ENCODE measurements at regions not wholly inside any gene's neighbourhood (a gene's known extent, or its start where the extent isn't known, plus 50 kb on each side); places are given as distances from the start of the nearest gene placed in this dataset.

DNA sequence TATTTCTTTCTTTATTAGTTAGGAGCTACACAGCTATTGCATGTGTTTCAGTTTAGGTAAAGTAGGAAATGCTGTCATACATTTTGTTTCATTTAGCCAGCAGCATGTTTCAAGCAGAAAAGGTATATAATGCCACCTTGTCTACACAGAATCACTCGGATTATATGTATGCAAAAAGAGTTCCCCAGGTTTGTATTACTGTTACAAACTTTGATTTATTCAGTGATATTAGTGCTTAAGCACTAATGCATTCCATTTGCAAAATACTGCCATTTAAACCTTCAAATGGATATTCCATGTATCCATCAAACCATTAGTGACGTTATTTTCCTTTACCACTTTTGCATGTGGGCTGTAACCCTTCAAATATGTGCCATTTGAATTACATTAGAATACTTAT is 564.0 kb downstream of the RPL10L start:
- Histone ChIP-seq H2AFZ (ENCODE audit: low read length) (no peak overlapping the region), H3K27ac (ENCODE audit: low read length) (no peak overlapping the region), H3K9ac (ENCODE audit: low read length) (no peak overlapping the region), H3K9me3 (ENCODE audit: low read length) (peaks cover 35% of the 10 kb centered on the region), H3K4me3 (ENCODE audit: low read length) (no peak overlapping the region), H3K27me3 (ENCODE audit: low read length) (no peaks in the 10 kb centered on the region), H3K4me1 (ENCODE audit: low read length) (no peaks in the 10 kb centered on the region), H3K36me3 (ENCODE audit: insufficient read depth, low read length) (no peaks in the 10 kb centered on the region), H3K79me2 (ENCODE audit: low read length) (no peaks in the 10 kb centered on the region), H3K4me2 (ENCODE audit: low read depth, low read length, poor library complexity, severe bottlenecking) (no peak overlapping the region), H3K9me2 (replicated peaks; ENCODE audit: insufficient read depth, low read length) (no peaks in the 10 kb centered on the region), H4K20me1 (ENCODE audit: insufficient read depth, low read depth, low read length) (no peaks in the 10 kb centered on the region)
- DNase-seq, result no peak

DNA sequence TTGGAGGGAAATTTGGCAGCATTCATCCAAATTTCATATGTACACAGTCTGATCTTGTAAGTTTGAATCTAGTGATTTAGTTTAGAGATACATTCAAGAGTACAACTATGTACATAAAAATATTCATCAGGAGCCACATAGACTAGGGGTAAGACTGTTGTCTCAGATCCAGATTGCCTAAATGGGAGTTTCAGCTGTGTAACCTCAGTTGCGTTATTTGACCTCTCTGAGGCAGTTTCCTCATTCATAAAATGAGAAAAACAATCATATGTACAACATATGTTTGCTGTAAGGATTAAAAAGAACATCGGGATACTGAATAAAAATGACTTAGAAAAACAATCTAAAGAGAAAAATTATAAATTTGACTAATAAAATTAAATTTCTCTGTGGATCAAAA is 577.5 kb downstream of the RPL10L start:
- H4K20me1 ChIP-seq (ENCODE audit: insufficient read depth, low read depth, low read length), result no peaks in the 10 kb centered on the region
- 0 out of 2 replicates have a peak, but pooled peaks cover 5% of the 10 kb centered on the region for H3K9me2 ChIP-seq (replicated peaks; ENCODE audit: insufficient read depth, low read length)
- DNase-seq, result no peak
- no peaks in the 10 kb centered on the region for H3K27me3 ChIP-seq (ENCODE audit: low read length)
- H3K9ac ChIP-seq (ENCODE audit: low read length), result no peak overlapping the region
- no peak overlapping the region for H2AFZ ChIP-seq (ENCODE audit: low read length)
- no peaks in the 10 kb centered on the region for H3K79me2 ChIP-seq (ENCODE audit: low read length)
- no peak overlapping the region for H3K4me2 ChIP-seq (ENCODE audit: low read depth, low read length, poor library complexity, severe bottlenecking)
- no peaks in the 10 kb centered on the region for H3K36me3 ChIP-seq (ENCODE audit: insufficient read depth, low read length)
- peaks cover 60% of the 10 kb centered on the region for H3K9me3 ChIP-seq (ENCODE audit: low read length)
- no peak overlapping the region for H3K27ac ChIP-seq (ENCODE audit: low read length)
- H3K4me3 ChIP-seq (ENCODE audit: low read length), result no peak overlapping the region
- H3K4me1 ChIP-seq (ENCODE audit: low read length), result no peaks in the 10 kb centered on the region

GRCh38 chr14:46063872-46064271 is 587.7 kb downstream of the RPL10L start:
- Histone ChIP-seq H3K27ac (ENCODE audit: low read length) (no peak overlapping the region), H3K9ac (ENCODE audit: low read length) (no peak overlapping the region)

DNA sequence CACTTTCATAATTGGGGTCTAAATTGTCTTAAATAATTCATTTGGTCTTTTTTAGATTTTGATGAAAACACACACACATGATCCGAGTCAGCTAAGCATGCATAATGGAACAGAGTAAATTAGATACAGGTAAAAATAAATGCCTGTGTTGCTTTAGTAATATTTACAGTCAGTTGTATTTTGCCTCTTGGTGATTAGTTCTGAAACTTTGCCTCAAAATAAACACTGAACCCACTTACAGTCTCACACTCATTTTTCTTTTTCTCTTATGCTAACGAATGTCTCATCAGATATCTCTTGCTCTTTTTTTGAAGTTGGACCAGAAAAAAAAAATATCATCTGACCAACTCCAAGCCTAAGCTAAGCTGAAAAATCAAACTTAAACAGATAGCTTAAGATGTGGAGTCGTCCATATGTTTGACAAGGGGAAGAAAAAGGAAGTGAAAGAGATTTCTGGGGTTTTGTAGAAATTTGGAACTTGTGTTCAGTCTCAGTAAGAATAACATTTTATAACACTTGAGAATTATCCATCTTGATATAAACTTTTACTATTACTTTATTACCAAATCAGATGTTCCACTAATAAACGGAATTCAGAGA is 592.5 kb downstream of the RPL10L start:
- DNase-seq, result no peak
- Histone ChIP-seq H3K79me2 (ENCODE audit: low read length) (no peaks in the 10 kb centered on the region), H2AFZ (ENCODE audit: low read length) (no peak overlapping the region), H3K27me3 (ENCODE audit: low read length) (no peaks in the 10 kb centered on the region), H3K27ac (ENCODE audit: low read length) (no peak overlapping the region), H3K4me3 (ENCODE audit: low read length) (no peak overlapping the region), H3K9me3 (ENCODE audit: low read length) (peaks cover 43% of the 10 kb centered on the region), H3K4me1 (ENCODE audit: low read length) (no peaks in the 10 kb centered on the region), H4K20me1 (ENCODE audit: insufficient read depth, low read depth, low read length) (no peaks in the 10 kb centered on the region), H3K9ac (ENCODE audit: low read length) (no peak overlapping the region), H3K4me2 (ENCODE audit: low read depth, low read length, poor library complexity, severe bottlenecking) (no peak overlapping the region), H3K9me2 (replicated peaks; ENCODE audit: insufficient read depth, low read length) (0 out of 2 replicates have a peak, but pooled peaks cover 3% of the 10 kb centered on the region), H3K36me3 (ENCODE audit: insufficient read depth, low read length) (no peaks in the 10 kb centered on the region)

More at GRCh38 chr14:46063872-46064271, 587.7 kb downstream of the RPL10L start:
- Histone ChIP-seq H3K4me1 (ENCODE audit: low read length) (no peaks in the 10 kb centered on the region), H2AFZ (ENCODE audit: low read length) (no peak overlapping the region), H4K20me1 (ENCODE audit: insufficient read depth, low read depth, low read length) (no peaks in the 10 kb centered on the region), H3K4me2 (ENCODE audit: low read depth, low read length, poor library complexity, severe bottlenecking) (no peak overlapping the region), H3K36me3 (ENCODE audit: insufficient read depth, low read length) (no peaks in the 10 kb centered on the region), H3K79me2 (ENCODE audit: low read length) (no peaks in the 10 kb centered on the region), H3K9me2 (replicated peaks; ENCODE audit: insufficient read depth, low read length) (0 out of 2 replicates have a peak, but pooled peaks cover under 1% of the 10 kb centered on the region), H3K9me3 (ENCODE audit: low read length) (peaks cover 31% of the 10 kb centered on the region), H3K27me3 (ENCODE audit: low read length) (no peaks in the 10 kb centered on the region), H3K4me3 (ENCODE audit: low read length) (no peak overlapping the region)
- no peak for DNase-seq

DNA sequence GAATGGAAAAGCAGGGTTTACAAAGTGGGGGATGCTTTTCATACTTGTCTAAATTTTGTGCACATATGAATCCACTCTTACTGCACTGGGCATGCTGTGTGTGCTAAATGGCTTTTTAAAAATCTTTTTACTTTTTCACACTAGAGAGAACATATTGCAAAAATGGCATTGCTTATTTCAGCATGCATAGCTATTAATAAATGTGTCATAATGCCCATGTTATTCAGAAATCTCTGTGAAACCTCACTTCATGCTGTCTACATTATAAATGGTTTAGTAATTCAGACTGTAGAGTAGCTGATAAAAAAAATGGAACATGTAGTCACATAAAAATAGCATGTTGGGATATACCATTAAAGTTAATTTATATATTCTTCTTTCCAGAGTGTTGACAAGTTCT is 593.8 kb downstream of the RPL10L start:
- Histone ChIP-seq H3K4me3 (ENCODE audit: low read length) (no peak overlapping the region), H2AFZ (ENCODE audit: low read length) (no peak overlapping the region), H3K9me2 (replicated peaks; ENCODE audit: insufficient read depth, low read length) (0 out of 2 replicates have a peak, but pooled peaks cover 3% of the 10 kb centered on the region), H3K27me3 (ENCODE audit: low read length) (no peaks in the 10 kb centered on the region), H3K36me3 (ENCODE audit: insufficient read depth, low read length) (no peaks in the 10 kb centered on the region), H3K4me2 (ENCODE audit: low read depth, low read length, poor library complexity, severe bottlenecking) (no peak overlapping the region), H3K4me1 (ENCODE audit: low read length) (no peaks in the 10 kb centered on the region), H3K9me3 (ENCODE audit: low read length) (peaks cover 33% of the 10 kb centered on the region), H3K9ac (ENCODE audit: low read length) (no peak overlapping the region), H3K79me2 (ENCODE audit: low read length) (no peaks in the 10 kb centered on the region), H3K27ac (ENCODE audit: low read length) (no peak overlapping the region), H4K20me1 (ENCODE audit: insufficient read depth, low read depth, low read length) (no peaks in the 10 kb centered on the region)
- DNase-seq, result no peak

- H3K9ac ChIP-seq (ENCODE audit: low read length), result no peak overlapping the region
- H3K9me3 ChIP-seq (ENCODE audit: low read length), result peaks cover 27% of the 10 kb centered on the region
- H3K27me3 ChIP-seq (ENCODE audit: low read length), result no peaks in the 10 kb centered on the region
- no peak overlapping the region for H3K27ac ChIP-seq (ENCODE audit: low read length)
- no peaks in the 10 kb centered on the region for H4K20me1 ChIP-seq (ENCODE audit: insufficient read depth, low read depth, low read length)
- H3K4me3 ChIP-seq (ENCODE audit: low read length), result no peak overlapping the region
- no peaks in the 10 kb centered on the region for H3K36me3 ChIP-seq (ENCODE audit: insufficient read depth, low read length)
- no peak overlapping the region for H2AFZ ChIP-seq (ENCODE audit: low read length)
- H3K79me2 ChIP-seq (ENCODE audit: low read length), result no peaks in the 10 kb centered on the region
- no peaks in the 10 kb centered on the region for H3K4me1 ChIP-seq (ENCODE audit: low read length)
- no peak overlapping the region for H3K4me2 ChIP-seq (ENCODE audit: low read depth, low read length, poor library complexity, severe bottlenecking)
- DNase-seq, result no peak
- 0 out of 2 replicates have a peak, but pooled peaks cover 3% of the 10 kb centered on the region for H3K9me2 ChIP-seq (replicated peaks; ENCODE audit: insufficient read depth, low read length)
Observed at GRCh38 chr14:46054526-46054925, 597.1 kb downstream of the RPL10L start.

DNA sequence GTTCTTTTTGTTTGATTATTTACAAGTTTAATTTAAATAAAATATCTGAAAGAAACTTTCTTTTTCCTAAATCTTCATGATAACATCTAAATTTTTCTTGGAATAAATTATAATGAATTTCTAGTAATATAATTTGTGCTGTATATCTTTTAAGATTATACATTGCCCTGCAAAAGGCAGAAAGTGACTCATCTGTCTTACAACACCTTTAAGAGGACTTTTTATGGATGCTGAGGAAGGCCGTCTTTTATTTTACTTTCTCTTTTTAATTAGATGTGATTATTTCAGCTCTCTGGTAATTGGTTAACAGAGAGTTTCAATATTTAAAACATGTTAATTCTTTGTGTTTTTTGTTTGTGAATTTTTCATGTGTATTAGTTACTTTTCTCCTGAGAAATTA is 598.4 kb downstream of the RPL10L start:
- H3K27ac ChIP-seq (ENCODE audit: low read length), result no peak overlapping the region
- no peak overlapping the region for H2AFZ ChIP-seq (ENCODE audit: low read length)
- no peaks in the 10 kb centered on the region for H3K9me2 ChIP-seq (replicated peaks; ENCODE audit: insufficient read depth, low read length)
- H3K9ac ChIP-seq (ENCODE audit: low read length), result no peak overlapping the region
- H3K4me1 ChIP-seq (ENCODE audit: low read length), result no peaks in the 10 kb centered on the region
- no peak for DNase-seq
- H3K79me2 ChIP-seq (ENCODE audit: low read length), result no peaks in the 10 kb centered on the region
- no peaks in the 10 kb centered on the region for H4K20me1 ChIP-seq (ENCODE audit: insufficient read depth, low read depth, low read length)
- no peaks in the 10 kb centered on the region for H3K27me3 ChIP-seq (ENCODE audit: low read length)
- H3K36me3 ChIP-seq (ENCODE audit: insufficient read depth, low read length), result no peaks in the 10 kb centered on the region
- no peak overlapping the region for H3K4me3 ChIP-seq (ENCODE audit: low read length)
- H3K9me3 ChIP-seq (ENCODE audit: low read length), result peaks cover 16% of the 10 kb centered on the region
- no peak overlapping the region for H3K4me2 ChIP-seq (ENCODE audit: low read depth, low read length, poor library complexity, severe bottlenecking)

DNA sequence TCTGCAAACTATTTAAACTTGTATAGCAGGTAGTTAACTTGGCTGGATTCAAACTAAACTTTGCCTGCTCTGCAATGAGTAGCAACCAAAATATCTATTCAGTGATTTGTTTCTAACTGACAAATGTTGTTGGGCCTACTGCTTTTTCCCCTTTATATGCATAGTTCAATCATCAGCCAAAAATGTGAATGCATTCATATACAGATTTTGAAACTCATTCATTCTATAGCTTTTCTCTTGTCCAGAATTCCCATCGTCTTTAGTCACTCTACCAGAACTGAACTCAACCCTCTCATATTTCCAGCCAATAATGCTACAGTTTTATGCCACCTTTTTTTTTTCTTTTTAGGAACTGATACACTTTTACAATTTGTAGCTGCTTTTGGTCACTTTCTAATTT is 599.8 kb downstream of the RPL10L start:
- no peaks in the 10 kb centered on the region for H3K9me2 ChIP-seq (replicated peaks; ENCODE audit: insufficient read depth, low read length)
- no peak overlapping the region for H3K9ac ChIP-seq (ENCODE audit: low read length)
- peaks cover 12% of the 10 kb centered on the region for H3K9me3 ChIP-seq (ENCODE audit: low read length)
- no peak for DNase-seq
- no peaks in the 10 kb centered on the region for H3K4me1 ChIP-seq (ENCODE audit: low read length)
- H4K20me1 ChIP-seq (ENCODE audit: insufficient read depth, low read depth, low read length), result no peaks in the 10 kb centered on the region
- H3K4me2 ChIP-seq (ENCODE audit: low read depth, low read length, poor library complexity, severe bottlenecking), result no peak overlapping the region
- no peak overlapping the region for H3K4me3 ChIP-seq (ENCODE audit: low read length)
- no peaks in the 10 kb centered on the region for H3K79me2 ChIP-seq (ENCODE audit: low read length)
- H3K27me3 ChIP-seq (ENCODE audit: low read length), result no peaks in the 10 kb centered on the region
- no peak overlapping the region for H3K27ac ChIP-seq (ENCODE audit: low read length)
- H3K36me3 ChIP-seq (ENCODE audit: insufficient read depth, low read length), result no peaks in the 10 kb centered on the region
- no peak overlapping the region for H2AFZ ChIP-seq (ENCODE audit: low read length)
